ENCODE measurements at regions not wholly inside any gene's neighbourhood (a gene's known extent, or its start where the extent isn't known, plus 50 kb on each side); places are given as distances from the start of the nearest gene placed in this dataset.

GRCh38 chr2:56688661-56689060 lies 504.9 kb downstream of the CCDC85A start:
- H3K9me1 ChIP-seq (replicated peaks; ENCODE audit: control insufficient read depth, extremely low read depth, insufficient read depth, low read length), result no peaks in the 10 kb centered on the region
- CTCF ChIA-PET, result no interaction called here
- peaks cover 9% of the 10 kb centered on the region for H3K4me1 ChIP-seq (ENCODE audit: control insufficient read depth, extremely low read depth, insufficient read depth, low read length)
- no peaks in the 10 kb centered on the region for H3K36me3 ChIP-seq (ENCODE audit: control insufficient read depth in 2 of 2, extremely low read depth in 1 of 2, insufficient read depth in 2 of 2, low read length in 2 of 2)
- no peak for FAIRE-seq
- POLR2A ChIA-PET, result no interaction called here
- TF ChIP-seq MYC (IDR thresholded peaks at IDR 0.05; ENCODE audit: low read depth, low read length) (no peak), CTCF (IDR thresholded peaks at IDR 0.05; ENCODE audit: extremely low read depth in 1 of 2, insufficient read depth in 1 of 2, low read depth in 1 of 2, low read length in 2 of 2) (no peak), GATA2 (IDR thresholded peaks at IDR 0.05; ENCODE audit: insufficient read depth, insufficient read length, low read depth, low read length) (no peak), POLR2AphosphoS5 (IDR thresholded peaks at IDR 0.05; ENCODE audit: insufficient read depth, low read depth, low read length) (no peak)
- intact Hi-C loops (cut with micrococcal nuclease) (loop anchor here (10.0 kb wide), 1 partner anchor 304 kb away; no protein-coding TSS in a partner anchor), dilution Hi-C loops (cut with MboI; ENCODE audit: extremely low pct_ligation_motif_present, low sequenced_read_pairs) (no loop called here)
- H3K4me2 ChIP-seq (ENCODE audit: insufficient read depth, low read length), result no peak overlapping the region
- H3K79me2 ChIP-seq (ENCODE audit: control insufficient read depth, insufficient read depth, low read length), result no peaks in the 10 kb centered on the region
- no peaks in the 10 kb centered on the region for H4K20me1 ChIP-seq (replicated peaks; ENCODE audit: control insufficient read depth, extremely low read depth, insufficient read depth, low read length)
- no peaks in the 10 kb centered on the region for H3K27me3 ChIP-seq (ENCODE audit: control insufficient read depth in 2 of 2, insufficient read depth in 2 of 2, low read length in 2 of 2)
- H3K27ac ChIP-seq (ENCODE audit: insufficient read depth, low read depth, low read length), result no peak overlapping the region
- H3K9ac ChIP-seq (replicated peaks; ENCODE audit: extremely low read depth, insufficient read depth, low read length), result no peak overlapping the region
- no peak overlapping the region for H3K4me3 ChIP-seq (replicated peaks in 1 of 3; ENCODE audit: insufficient read depth in 1 of 3, low read depth in 1 of 3, low read length in 3 of 3)
- no peak overlapping the region for H2AFZ ChIP-seq (ENCODE audit: low read depth, low read length)
- no peak for DNase-seq (ENCODE audit: low read depth, low spot score)
- BruUV-seq (replicated peaks), result no TSS peak
- H3K9me3 ChIP-seq (replicated peaks; ENCODE audit: control insufficient read depth, insufficient read depth, low read length), result no peaks in the 10 kb centered on the region

DNA sequence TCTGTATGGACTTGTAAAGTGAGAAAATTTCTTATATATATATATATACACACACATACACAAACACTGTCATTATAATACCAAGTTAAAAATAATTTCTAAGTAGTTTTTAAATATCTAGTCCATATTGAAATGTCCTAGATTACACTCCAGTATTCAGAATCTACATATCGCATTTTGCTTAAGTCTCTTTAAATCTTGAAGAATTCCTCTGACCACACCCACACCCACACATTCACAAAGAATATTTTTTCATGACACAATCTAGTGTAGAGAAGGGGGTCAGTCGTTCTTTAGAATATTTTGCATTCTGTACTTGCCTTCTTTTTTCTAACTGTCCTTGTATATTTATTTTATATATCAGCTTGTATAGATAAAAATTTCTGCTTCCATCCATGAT lies 509.7 kb downstream of the CCDC85A start:
- H3K27me3 ChIP-seq (ENCODE audit: control insufficient read depth in 2 of 2, insufficient read depth in 2 of 2, low read length in 2 of 2), result no peaks in the 10 kb centered on the region
- no peak overlapping the region for H3K4me3 ChIP-seq (replicated peaks in 1 of 3; ENCODE audit: insufficient read depth in 1 of 3, low read depth in 1 of 3, low read length in 3 of 3)
- H2AFZ ChIP-seq (ENCODE audit: low read depth, low read length), result no peak overlapping the region
- ChIA-PET CTCF (no interaction called here), POLR2A (no interaction called here)
- H3K36me3 ChIP-seq (ENCODE audit: control insufficient read depth in 2 of 2, extremely low read depth in 1 of 2, insufficient read depth in 2 of 2, low read length in 2 of 2), result no peaks in the 10 kb centered on the region
- intact Hi-C loops (cut with micrococcal nuclease), result no loop called here
- FAIRE-seq, result no peak
- no peak overlapping the region for H3K27ac ChIP-seq (ENCODE audit: insufficient read depth, low read depth, low read length)
- TF ChIP-seq GATA2 (IDR thresholded peaks at IDR 0.05; ENCODE audit: insufficient read depth, insufficient read length, low read depth, low read length), result no peak
- no peak for TF ChIP-seq JUN (IDR thresholded peaks at IDR 0.05; ENCODE audit: borderline replicate concordance, insufficient read depth, insufficient read length, low read depth)
- no peak for TF ChIP-seq MAX (IDR thresholded peaks at IDR 0.05; ENCODE audit: insufficient read depth, insufficient read length)
- no peak for TF ChIP-seq EZH2 (IDR thresholded peaks at IDR 0.05; ENCODE audit: borderline replicate concordance, low read depth, low read length, severe bottlenecking)
- TF ChIP-seq FOS (IDR thresholded peaks at IDR 0.05; ENCODE audit: borderline replicate concordance, insufficient read depth, low read length), result no peak
- TF ChIP-seq CTCF (IDR thresholded peaks at IDR 0.05; ENCODE audit: extremely low read depth in 1 of 2, insufficient read depth in 1 of 2, low read depth in 1 of 2, low read length in 2 of 2), result no peak
- no peak for TF ChIP-seq POLR2AphosphoS5 (IDR thresholded peaks at IDR 0.05; ENCODE audit: insufficient read depth, low read depth, low read length)
- TF ChIP-seq POLR2A (IDR thresholded peaks at IDR 0.05; ENCODE audit: low read depth, low read length), result no peak
- no peak for TF ChIP-seq MYC (IDR thresholded peaks at IDR 0.05; ENCODE audit: low read depth, low read length)
- H3K4me2 ChIP-seq (ENCODE audit: insufficient read depth, low read length), result no peak overlapping the region
- dilution Hi-C loops (cut with MboI; ENCODE audit: extremely low pct_ligation_motif_present, low sequenced_read_pairs), result no loop called here
- H3K4me1 ChIP-seq (ENCODE audit: control insufficient read depth, extremely low read depth, insufficient read depth, low read length), result no peaks in the 10 kb centered on the region
- no TSS peak for BruUV-seq (replicated peaks)
- H3K79me2 ChIP-seq (ENCODE audit: control insufficient read depth, insufficient read depth, low read length), result no peaks in the 10 kb centered on the region
- H3K9me1 ChIP-seq (replicated peaks; ENCODE audit: control insufficient read depth, extremely low read depth, insufficient read depth, low read length), result no peaks in the 10 kb centered on the region
- no peak for DNase-seq (ENCODE audit: low read depth, low spot score)
- H3K9ac ChIP-seq (replicated peaks; ENCODE audit: extremely low read depth, insufficient read depth, low read length), result no peak overlapping the region
- H3K9me3 ChIP-seq (replicated peaks; ENCODE audit: control insufficient read depth, insufficient read depth, low read length), result no peaks in the 10 kb centered on the region
- H4K20me1 ChIP-seq (replicated peaks; ENCODE audit: control insufficient read depth, extremely low read depth, insufficient read depth, low read length), result no peaks in the 10 kb centered on the region

Data from endothelial cell of umbilical vein (primary cell).